Naive B cell (primary cell): ENCODE measurements at regions not wholly inside any gene's neighbourhood (a gene's known extent, or its start where the extent isn't known, plus 50 kb on each side); places are given as distances from the start of the nearest gene placed in this dataset.

Experiments
- ATAC-seq, 2 donors: fragments of 150-1000 bp; cut with Tn5 transposase; 2 replicates each; pipeline ENCODE4 v1.10.0; 2021; ENCODE audit warnings: low read depth in 2 of 2, mild to moderate bottlenecking in 2 of 2, moderate library complexity in 2 of 2
- DNase-seq: peaks from one replicate; pipeline ENCODE4 v3.0.0; 2022
- H3K27ac Mint-ChIP-seq, 6 donors: one replicate each; pipeline ENCODE4 v1.8.0; 2020 to 2022; ENCODE audit warnings: mild to moderate bottlenecking in 6 of 6, mixed read lengths in 6 of 6, moderate library complexity in 5 of 6, inconsistent platforms in 2 of 6
- H3K27me3 Mint-ChIP-seq, 3 donors: one replicate each; pipeline ENCODE4 v1.8.0; 2021 to 2022; ENCODE audit warnings: mixed read lengths in 3 of 3, mild to moderate bottlenecking in 1 of 3
- H3K36me3 Mint-ChIP-seq, 2 donors: one replicate each; pipeline ENCODE4 v1.8.0; 2020 to 2022; ENCODE audit warnings: mixed read lengths in 2 of 2, inconsistent platforms in 1 of 2, mild to moderate bottlenecking in 1 of 2
- H3K4me1 Mint-ChIP-seq, 3 donors: one replicate each; pipeline ENCODE4 v1.8.0; 2020 to 2022; ENCODE audit warnings: mixed read lengths in 3 of 3, inconsistent platforms in 1 of 3, mild to moderate bottlenecking in 1 of 3, moderate library complexity in 1 of 3
- H3K4me3 Mint-ChIP-seq, 8 donors: one replicate each; pipeline ENCODE4 v1.8.0; 2020 to 2022; ENCODE audit warnings: mild to moderate bottlenecking in 8 of 8, mixed read lengths in 8 of 8, moderate library complexity in 8 of 8, inconsistent platforms in 2 of 8
- H3K9me3 Mint-ChIP-seq, 7 donors: one replicate each; pipeline ENCODE4 v1.8.0; 2020 to 2022; ENCODE audit warnings: mixed read lengths in 7 of 7, mild to moderate bottlenecking in 5 of 7, inconsistent platforms in 2 of 7, moderate library complexity in 1 of 7

DNA sequence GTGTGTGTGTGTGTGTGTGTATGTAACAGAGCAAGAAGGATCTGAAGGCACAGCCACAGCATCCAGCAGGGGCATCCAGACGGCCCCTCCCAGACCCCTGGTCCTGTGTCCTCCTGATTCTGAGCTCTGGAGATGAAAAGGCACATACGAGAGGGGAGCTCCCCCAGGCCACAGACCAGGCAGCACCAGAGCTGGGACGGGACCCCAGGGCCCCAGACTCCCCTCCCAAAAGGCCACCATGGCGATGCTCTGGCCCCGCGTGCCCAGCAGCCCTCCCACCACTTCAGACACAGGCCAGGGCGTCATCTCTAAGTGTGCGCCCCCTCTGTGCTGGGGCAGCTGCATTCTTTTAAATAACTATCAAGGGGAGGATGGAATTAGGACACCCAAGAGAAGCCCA lies 245.8 kb downstream of the MATN1 start:
- H3K4me1 Mint-ChIP-seq: no peaks in the 10 kb centered on the region
- H3K36me3 Mint-ChIP-seq: peaks cover 0 to 24% of the 10 kb centered on the region in 2 donors

DNA sequence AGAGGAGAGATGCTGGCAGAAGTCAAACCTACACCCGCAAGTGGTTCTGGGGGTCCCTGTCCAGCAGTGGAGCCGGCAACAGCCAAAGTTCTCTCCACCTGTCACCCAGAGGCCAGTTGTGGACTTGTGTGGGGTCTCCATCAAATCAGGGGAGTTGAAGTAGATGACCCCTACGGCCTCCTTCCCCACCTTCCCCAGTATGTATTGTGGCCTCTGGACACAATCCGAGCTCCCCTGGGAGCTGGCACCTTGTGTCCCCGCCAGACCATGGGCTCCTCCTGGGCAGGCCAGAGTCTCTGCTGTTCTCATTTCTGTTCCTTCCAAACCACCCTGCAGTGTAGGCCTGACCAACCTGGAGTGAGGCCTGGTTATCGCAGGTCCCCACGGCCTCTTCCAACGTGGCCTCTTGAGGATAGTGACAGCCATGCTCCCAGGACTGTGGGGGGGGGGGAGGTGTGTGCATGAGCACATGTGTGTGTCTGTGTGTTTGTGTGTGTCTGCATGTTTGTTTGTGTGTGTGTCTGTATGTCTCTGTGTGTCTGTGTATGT lies 246.4 kb downstream of the MATN1 start:
- H3K36me3 Mint-ChIP-seq: peaks cover 0 to 21% of the 10 kb centered on the region in 2 donors
- H3K27me3 Mint-ChIP-seq: peaks cover 5 to 16% (median 8%) of the 10 kb centered on the region in 3 donors
- H3K9me3 Mint-ChIP-seq: peaks cover 8 to 30% (median 16%) of the 10 kb centered on the region in 7 donors
- no peak overlapping the region for H3K27ac Mint-ChIP-seq
- DNase-seq (no peak), ATAC-seq (no peak)
- H3K4me3 Mint-ChIP-seq: no peak overlapping the region
- H3K4me1 Mint-ChIP-seq: no peaks in the 10 kb centered on the region

More for the DNA sequence above, 245.8 kb downstream of the MATN1 start:
- peaks cover 5 to 15% (median 8%) of the 10 kb centered on the region in 3 donors for H3K27me3 Mint-ChIP-seq
- DNase-seq: no peak
- no peak for ATAC-seq
- peaks cover 11 to 35% (median 22%) of the 10 kb centered on the region in 7 donors for H3K9me3 Mint-ChIP-seq
- no peak overlapping the region for H3K27ac Mint-ChIP-seq
- no peak overlapping the region for H3K4me3 Mint-ChIP-seq

DNA sequence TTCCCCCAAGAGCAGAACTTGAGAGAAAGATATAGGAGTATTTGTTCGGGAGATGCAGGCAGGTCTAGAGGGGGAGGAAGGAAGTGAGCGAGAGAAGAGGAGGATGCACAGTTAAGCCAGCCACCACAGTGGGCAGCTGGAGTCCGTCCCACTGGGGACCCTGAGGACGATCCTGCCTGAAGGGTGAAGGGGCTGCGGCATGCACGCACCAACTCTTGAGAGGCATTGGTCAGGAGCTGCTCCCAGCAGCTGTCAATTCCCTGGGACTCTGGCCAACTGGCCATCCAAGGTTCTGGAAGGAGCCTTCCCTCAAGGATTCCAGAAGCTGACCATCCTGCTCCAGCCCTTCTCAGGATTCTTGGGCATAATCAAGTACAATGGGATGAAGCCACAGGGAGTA lies 246.9 kb downstream of the MATN1 start:
- H3K27me3 Mint-ChIP-seq: peaks cover 5 to 16% (median 8%) of the 10 kb centered on the region in 3 donors
- DNase-seq (no peak), ATAC-seq (no peak)
- H3K9me3 Mint-ChIP-seq: peaks cover 6 to 25% (median 11%) of the 10 kb centered on the region in 7 donors
- no peak overlapping the region for H3K4me3 Mint-ChIP-seq
- no peaks in the 10 kb centered on the region for H3K4me1 Mint-ChIP-seq
- peaks cover 0 to 16% of the 10 kb centered on the region in 2 donors for H3K36me3 Mint-ChIP-seq
- H3K27ac Mint-ChIP-seq: no peak overlapping the region

DNA sequence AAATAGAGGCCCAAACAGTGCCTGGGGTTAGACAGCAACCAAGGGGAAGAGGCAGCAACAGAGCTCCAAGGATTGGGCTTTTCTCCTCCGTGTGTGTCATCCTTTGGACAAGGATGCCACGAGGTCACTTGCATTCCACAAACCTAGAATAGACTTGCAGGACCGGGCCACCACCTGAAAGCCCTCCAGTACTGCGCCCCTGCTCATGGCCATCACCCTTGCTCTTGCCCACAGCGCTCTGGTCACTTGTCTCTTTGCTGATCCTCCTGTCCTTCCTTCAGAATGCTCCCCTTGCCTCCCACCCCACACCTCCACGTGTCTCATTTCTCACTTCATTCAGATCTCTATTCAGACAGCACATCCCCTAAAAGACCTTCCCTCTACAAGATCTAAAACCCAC lies 247.4 kb downstream of the MATN1 start:
- ATAC-seq (no peak), DNase-seq (no peak)
- no peak overlapping the region for H3K27ac Mint-ChIP-seq
- H3K4me3 Mint-ChIP-seq: no peak overlapping the region
- H3K27me3 Mint-ChIP-seq: peaks cover 5 to 16% (median 8%) of the 10 kb centered on the region in 3 donors
- H3K9me3 Mint-ChIP-seq: peaks cover 5 to 21% (median 10%) of the 10 kb centered on the region in 7 donors
- H3K36me3 Mint-ChIP-seq: peaks cover 0 to 13% of the 10 kb centered on the region in 2 donors
- no peaks in the 10 kb centered on the region for H3K4me1 Mint-ChIP-seq

DNA sequence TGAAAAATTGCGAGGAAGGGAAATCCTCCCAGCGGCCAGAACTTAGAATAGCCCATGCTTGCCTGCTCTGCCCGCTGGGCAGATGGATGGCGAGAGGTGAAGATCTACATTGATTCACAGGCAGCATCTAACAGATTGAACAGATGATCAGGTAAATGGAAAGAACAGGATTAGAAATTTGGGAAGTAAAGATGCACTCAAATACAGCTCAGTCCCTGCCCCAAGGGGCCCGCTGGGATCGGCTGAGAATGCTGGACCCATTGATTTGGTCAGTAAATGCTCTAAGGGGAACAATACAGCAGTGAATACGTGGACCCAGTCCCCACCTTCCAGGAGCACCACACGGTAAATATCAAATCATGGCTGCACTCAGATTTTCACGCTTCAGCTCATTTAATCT lies 248.2 kb downstream of the MATN1 start:
- Mint-ChIP-seq H3K4me1 (no peaks in the 10 kb centered on the region), H3K27ac (no peak overlapping the region), H3K27me3 (peaks cover 5 to 16% (median 8%) of the 10 kb centered on the region in 3 donors), H3K4me3 (no peak overlapping the region), H3K36me3 (peaks cover 0 to 5% of the 10 kb centered on the region in 2 donors), H3K9me3 (peaks cover 0 to 13% (median 4%) of the 10 kb centered on the region in 7 donors)
- ATAC-seq (no peak), DNase-seq (no peak)

DNA sequence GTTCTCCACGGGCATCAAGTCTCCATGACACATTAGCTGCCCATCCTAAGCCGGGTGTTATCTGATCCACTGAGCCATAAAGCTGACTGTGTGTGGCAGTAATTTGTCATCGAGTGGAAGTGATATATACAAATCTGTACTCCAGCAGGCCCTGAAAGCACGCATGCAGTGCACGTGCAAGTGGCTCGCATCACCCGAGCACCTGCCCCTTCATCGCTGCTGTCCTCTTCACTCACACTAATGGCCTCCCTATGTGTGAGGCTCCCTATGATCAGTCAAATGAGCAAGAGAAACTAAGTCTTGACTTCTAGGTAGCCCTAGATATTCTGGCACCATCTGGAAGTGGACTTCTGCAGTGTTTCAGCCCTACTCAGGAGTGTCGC lies 248.6 kb downstream of the MATN1 start:
- Mint-ChIP-seq H3K9me3 (peaks cover 0 to 9% (median 2%) of the 10 kb centered on the region in 7 donors), H3K4me1 (no peaks in the 10 kb centered on the region), H3K27ac (no peak overlapping the region), H3K4me3 (no peak overlapping the region), H3K36me3 (peaks cover 0 to 1% of the 10 kb centered on the region in 2 donors), H3K27me3 (peaks cover 5 to 16% (median 8%) of the 10 kb centered on the region in 3 donors)
- DNase-seq (no peak), ATAC-seq (no peak)

DNA sequence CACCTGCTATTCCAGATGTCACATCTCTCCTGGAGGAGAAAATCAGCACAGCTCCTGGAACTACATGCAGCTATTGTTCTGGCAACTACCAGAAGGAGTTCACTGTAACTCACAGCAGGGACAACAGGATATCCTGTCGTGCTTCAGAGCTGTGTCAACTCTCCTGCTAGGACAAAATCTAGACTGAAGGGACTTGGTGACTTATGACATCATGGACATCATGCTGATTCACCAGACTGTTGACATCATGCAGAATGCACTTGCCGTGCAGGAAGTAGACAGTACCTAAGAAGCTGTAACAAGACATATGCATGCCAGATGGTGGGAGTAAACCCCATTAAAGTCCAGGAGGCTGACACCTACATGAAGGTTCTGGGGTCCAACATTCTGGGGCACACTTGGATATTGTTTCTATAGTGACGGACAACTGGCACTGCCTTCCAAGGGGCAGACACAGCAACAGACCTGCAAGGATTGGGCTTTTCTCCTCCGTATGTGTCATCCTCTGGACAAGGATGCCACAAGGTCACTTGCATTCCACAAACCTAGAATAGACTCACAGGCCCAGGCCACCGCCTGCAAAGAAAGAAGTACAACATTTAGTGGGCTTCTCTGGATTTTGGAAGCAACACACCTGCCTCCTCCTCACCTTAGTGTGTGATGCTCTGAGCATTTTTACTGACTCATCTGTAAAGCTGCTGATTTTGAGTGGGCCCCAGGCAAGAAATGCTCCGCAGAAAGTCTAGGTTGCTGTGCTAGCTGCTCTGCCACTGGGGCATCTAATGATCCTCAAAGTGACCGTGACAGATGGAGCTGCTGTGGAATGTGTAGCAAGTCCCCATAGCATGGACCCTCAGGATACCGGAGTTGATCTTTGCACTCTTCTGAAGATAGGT lies 249.2 kb downstream of the MATN1 start:
- Mint-ChIP-seq H3K27ac (no peak overlapping the region), H3K4me1 (no peaks in the 10 kb centered on the region), H3K36me3 (no peaks in the 10 kb centered on the region), H3K4me3 (no peak overlapping the region), H3K9me3 (peaks cover 0 to 7% (median 1%) of the 10 kb centered on the region in 7 donors), H3K27me3 (peaks cover 5 to 16% (median 8%) of the 10 kb centered on the region in 3 donors)
- DNase-seq: no peak
- no peak for ATAC-seq

DNA sequence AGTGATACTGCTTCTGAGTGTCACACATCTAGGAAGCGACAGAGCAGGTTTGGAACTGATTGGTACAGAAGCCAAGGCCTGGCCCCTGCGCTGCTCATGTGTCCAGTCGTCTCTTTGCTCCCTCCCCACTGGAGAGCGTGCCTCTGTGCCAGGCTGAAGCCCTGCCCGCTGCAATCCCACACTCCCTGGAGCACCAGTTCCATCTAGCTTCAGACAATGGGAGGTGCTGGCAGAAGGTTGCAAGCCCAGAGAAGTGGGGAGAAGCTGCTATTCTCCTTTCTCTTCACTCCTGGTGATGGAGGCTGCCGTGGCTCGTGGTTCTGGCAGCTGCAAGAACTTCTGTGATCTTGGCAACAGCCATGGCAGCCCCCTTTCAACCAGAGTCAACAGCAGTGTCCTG lies 250.9 kb downstream of the MATN1 start:
- Mint-ChIP-seq H3K27ac (no peak overlapping the region), H3K4me1 (no peaks in the 10 kb centered on the region), H3K9me3 (peaks cover 0 to 5% (median 1%) of the 10 kb centered on the region in 7 donors), H3K27me3 (peaks cover 0 to 16% (median 5%) of the 10 kb centered on the region in 3 donors), H3K36me3 (no peaks in the 10 kb centered on the region), H3K4me3 (no peak overlapping the region)
- ATAC-seq: no peak
- no peak for DNase-seq

DNA sequence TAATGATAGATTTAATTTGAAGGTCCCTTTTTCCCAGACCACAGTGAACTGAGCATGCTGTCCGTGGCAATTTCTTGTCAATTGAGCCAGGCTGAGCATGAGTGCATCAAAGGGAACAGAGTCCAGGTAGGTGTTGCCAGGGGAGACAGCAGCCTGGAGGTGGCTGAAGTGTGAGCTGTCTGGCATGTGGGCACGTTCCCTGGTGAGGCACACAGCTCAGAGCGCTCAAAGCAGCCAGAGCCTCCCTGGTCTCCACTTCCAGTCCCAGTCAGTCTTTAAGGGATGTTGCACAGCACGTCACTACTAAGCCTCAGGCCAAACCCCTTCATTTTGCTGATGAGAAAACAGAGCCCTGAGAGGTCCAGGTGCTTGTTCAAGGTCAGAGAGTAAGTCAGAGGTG lies 251.4 kb downstream of the MATN1 start:
- Mint-ChIP-seq H3K9me3 (peaks cover 0 to 3% (median 0%) of the 10 kb centered on the region in 7 donors), H3K4me3 (no peak overlapping the region), H3K4me1 (no peaks in the 10 kb centered on the region), H3K27ac (no peak overlapping the region), H3K36me3 (no peaks in the 10 kb centered on the region), H3K27me3 (peaks cover 0 to 16% (median 0%) of the 10 kb centered on the region in 3 donors)
- no peak for ATAC-seq
- DNase-seq: no peak

DNA sequence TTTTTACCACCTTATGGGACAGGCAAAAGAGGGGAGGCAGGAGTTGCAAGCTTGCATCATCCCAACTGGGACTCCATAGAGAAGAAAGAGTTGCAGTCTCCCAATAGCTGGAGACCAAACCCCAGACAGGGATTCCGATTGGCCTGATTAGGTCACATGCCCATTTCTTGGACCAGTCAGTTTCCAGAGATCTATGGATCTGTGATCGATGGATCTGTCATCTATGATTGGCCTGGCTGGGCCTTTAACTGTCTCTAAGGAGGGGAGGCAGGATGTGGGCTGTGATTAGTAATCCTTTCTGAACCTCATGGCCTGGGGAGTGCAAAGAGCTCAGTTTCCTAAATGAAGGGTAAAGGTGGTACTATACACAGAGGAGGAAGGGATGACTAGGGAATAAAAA lies 252.1 kb downstream of the MATN1 start:
- Mint-ChIP-seq H3K27ac (no peak overlapping the region), H3K4me3 (no peak overlapping the region), H3K36me3 (no peaks in the 10 kb centered on the region), H3K4me1 (no peaks in the 10 kb centered on the region), H3K27me3 (peaks cover 5 to 12% (median 7%) of the 10 kb centered on the region in 3 donors), H3K9me3 (peaks cover 0 to 3% (median 0%) of the 10 kb centered on the region in 7 donors)
- DNase-seq (no peak), ATAC-seq (no peak)

DNA sequence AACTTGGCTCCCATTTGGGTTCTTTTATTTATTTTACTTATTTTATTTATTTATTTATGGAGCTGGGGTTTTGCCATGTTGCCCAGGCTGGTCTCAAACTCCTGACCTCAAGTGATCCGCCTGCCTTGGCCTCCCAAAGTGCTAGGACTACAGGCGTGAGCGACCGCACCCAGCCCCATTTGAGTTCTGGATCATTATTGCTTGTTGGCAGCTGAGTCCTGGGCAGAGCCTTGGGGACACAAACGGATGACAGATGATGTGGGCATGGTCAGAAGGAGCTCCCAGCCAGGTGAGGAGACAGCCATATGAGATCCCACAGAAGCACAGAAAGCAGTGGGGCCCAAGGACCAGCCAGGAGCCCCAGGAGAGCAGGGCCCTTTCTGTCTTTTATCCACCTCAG lies 254.0 kb downstream of the MATN1 start:
- ATAC-seq (no peak), DNase-seq (no peak)
- no peaks in the 10 kb centered on the region for H3K4me1 Mint-ChIP-seq
- no peak overlapping the region for H3K4me3 Mint-ChIP-seq
- peaks cover 7 to 8% (median 7%) of the 10 kb centered on the region in 3 donors for H3K27me3 Mint-ChIP-seq
- H3K27ac Mint-ChIP-seq: no peak overlapping the region
- no peaks in the 10 kb centered on the region for H3K36me3 Mint-ChIP-seq
- H3K9me3 Mint-ChIP-seq: peaks cover 0 to 3% (median 0%) of the 10 kb centered on the region in 7 donors

DNA sequence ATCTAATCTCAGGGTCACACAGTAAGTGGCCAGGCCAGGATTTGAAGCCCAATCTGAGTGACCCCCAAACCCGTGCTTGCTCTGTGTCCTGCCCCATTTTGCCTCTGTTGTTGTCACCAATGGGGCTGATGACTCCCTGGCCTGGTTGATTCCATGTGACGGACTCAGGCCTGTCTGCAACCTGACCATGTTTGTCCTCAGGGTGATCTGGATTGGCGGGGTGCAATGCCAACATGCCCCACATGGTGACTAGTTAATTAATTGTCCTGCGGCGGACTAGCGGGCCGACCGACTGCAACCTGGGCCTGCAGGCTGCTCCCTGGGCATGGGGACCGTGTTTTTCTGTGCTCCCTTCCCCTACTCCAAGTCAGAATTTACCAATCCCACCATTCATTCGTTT lies 256.3 kb downstream of the MATN1 start:
- H3K27ac Mint-ChIP-seq: no peak overlapping the region
- H3K9me3 Mint-ChIP-seq: peaks cover 0 to 3% (median 0%) of the 10 kb centered on the region in 7 donors
- ATAC-seq (no peak), DNase-seq (no peak)
- no peaks in the 10 kb centered on the region for H3K36me3 Mint-ChIP-seq
- peaks cover 0 to 8% (median 7%) of the 10 kb centered on the region in 3 donors for H3K27me3 Mint-ChIP-seq
- H3K4me3 Mint-ChIP-seq: no peak overlapping the region
- no peaks in the 10 kb centered on the region for H3K4me1 Mint-ChIP-seq

DNA sequence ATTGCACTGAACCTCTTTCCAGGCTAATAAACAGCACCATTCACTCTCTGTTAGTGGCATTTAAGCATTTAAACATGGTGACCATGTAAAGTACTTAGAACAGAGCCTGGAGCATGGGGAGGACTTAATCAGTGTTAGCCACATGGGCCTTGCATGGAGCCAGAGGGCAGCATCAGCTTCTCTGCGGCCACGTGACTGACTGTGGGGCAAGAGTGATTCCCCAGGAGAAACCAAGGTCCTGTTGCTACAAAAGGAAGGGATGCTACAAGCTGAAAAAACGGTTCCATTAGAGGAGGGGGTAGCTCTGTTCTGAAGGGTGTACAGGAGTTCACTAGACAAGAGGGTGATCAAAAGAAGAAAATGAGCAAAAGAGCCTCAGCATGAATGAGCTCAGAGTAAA lies 256.8 kb downstream of the MATN1 start:
- ATAC-seq (no peak), DNase-seq (no peak)
- Mint-ChIP-seq H3K4me3 (peak overlapping the region in 1 of 8 donors; percentile 36), H3K4me1 (no peaks in the 10 kb centered on the region), H3K27me3 (peaks cover 0 to 8% (median 7%) of the 10 kb centered on the region in 3 donors), H3K27ac (peak overlapping the region in 1 of 6 donors; percentile 68), H3K9me3 (peaks cover 0 to 3% (median 0%) of the 10 kb centered on the region in 7 donors), H3K36me3 (no peaks in the 10 kb centered on the region)

DNA sequence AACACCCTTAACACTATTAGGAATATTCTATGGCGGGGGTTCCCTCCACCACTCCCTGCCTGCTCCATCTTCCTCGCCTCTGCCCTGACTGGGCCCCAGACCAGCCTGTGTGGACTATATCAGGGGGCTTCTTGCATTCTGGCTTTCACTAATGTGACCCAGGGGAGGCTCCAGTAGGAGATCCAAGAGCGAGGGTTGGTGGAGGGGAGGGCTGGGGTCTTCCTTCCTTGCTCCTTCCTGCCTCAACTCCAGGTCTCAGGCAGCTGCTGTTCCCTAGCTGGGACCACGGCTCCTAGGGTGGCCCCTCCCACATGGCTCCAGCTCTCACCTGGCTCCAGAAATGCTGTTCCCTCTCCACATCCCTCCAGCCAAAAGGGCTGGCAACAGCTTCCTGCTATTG lies 257.4 kb downstream of the MATN1 start:
- peaks cover 0 to 8% (median 7%) of the 10 kb centered on the region in 3 donors for H3K27me3 Mint-ChIP-seq
- H3K9me3 Mint-ChIP-seq: peaks cover 0 to 3% (median 0%) of the 10 kb centered on the region in 7 donors
- no peak overlapping the region for H3K27ac Mint-ChIP-seq
- DNase-seq (no peak), ATAC-seq (no peak)
- H3K4me1 Mint-ChIP-seq: no peaks in the 10 kb centered on the region
- no peaks in the 10 kb centered on the region for H3K36me3 Mint-ChIP-seq
- H3K4me3 Mint-ChIP-seq: no peak overlapping the region
